Tibial artery (tissue), 4 donors: ENCODE measurements at regions not wholly inside any gene's neighbourhood (a gene's known extent, or its start where the extent isn't known, plus 50 kb on each side); places are given as distances from the start of the nearest gene placed in this dataset.

Experiments
- DNase-seq, 2 donors: peaks; one replicate each; pipeline ENCODE4 v3.0.0-alpha.2; 2019
- H3K27ac ChIP-seq, 2 donors: fragments of 200-600 bp; sonication (generic) in 1 of 2; 1 replicate in 1 of 2; 2 replicates in 1 of 2; pipeline ENCODE4 v1.5.1; 2018 to 2019; ENCODE audit warnings: mild to moderate bottlenecking in 1 of 2
- H3K27me3 ChIP-seq, 2 donors: fragments of 200-600 bp; sonication (generic) in 1 of 2; one replicate each; pipeline versions ENCODE4 v1.5.1 to v1.6.0; 2016 to 2019
- H3K36me3 ChIP-seq, 3 donors: fragments of 200-600 bp; sonication (generic) in 2 of 3; one replicate each; pipeline ENCODE4 v1.5.1; 2016 to 2019; ENCODE audit warnings: mild to moderate bottlenecking in 2 of 3
- H3K4me1 ChIP-seq, 4 donors: fragments of 200-600 bp; sonication (generic) in 2 of 4; 1 replicate in 3 of 4; 2 replicates in 1 of 4; pipeline ENCODE4 v1.5.1; 2016 to 2019
- H3K4me3 ChIP-seq, 2 donors: fragments of 200-600 bp; sonication (generic) in 1 of 2; 1 replicate in 1 of 2; 2 replicates in 1 of 2; pipeline ENCODE4 v1.5.1; 2018 to 2019; ENCODE audit warnings: mild to moderate bottlenecking in 2 of 2
- H3K9me3 ChIP-seq, 3 donors: fragments of 200-600 bp; sonication (generic) in 1 of 3; one replicate each; pipeline ENCODE4 v1.5.1; 2016 to 2019
- intact Hi-C: fragments of 100-400 bp; cut with DNase I; formaldehyde crosslinking; loops from one replicate; pipeline ENCODE4 v1.15.0; 2023; ENCODE audit warnings: low total_unique reads
- TF ChIP-seq, protein P1 (sequence below), 2 experiments: fragments of 200-600 bp in 1 of 2; fragments of 450-650 bp in 1 of 2; IDR thresholded peaks; one replicate each; pipeline ENCODE4 v1.5.1; 2017 to 2019; ENCODE audit warnings: antibody characterized with exemption in 2 of 2, mild to moderate bottlenecking in 1 of 2, moderate library complexity in 1 of 2

DNA sequence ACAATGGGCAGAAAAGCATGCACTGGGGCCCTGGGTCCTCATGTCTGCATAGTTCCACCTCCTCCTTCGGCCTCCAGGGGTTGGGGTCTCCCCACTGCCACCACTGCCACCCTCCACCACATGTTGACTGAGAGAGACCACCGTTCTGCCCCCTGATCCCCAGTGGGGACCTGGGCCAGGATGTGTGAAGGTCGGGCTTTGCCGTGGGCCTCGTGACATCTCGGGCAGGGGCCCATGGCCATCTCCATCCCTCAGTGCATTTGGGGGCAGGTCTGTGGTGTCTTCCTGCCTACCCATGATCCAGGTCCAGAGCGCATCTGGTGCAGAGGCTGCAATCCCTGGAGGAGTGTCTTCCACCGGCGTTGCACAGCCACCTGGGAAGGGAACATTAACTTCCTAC lies 166.8 kb upstream of the POU3F3 start:
- no peaks in the 10 kb centered on the region for H3K4me1 ChIP-seq
- TF ChIP-seq, protein P1, sequence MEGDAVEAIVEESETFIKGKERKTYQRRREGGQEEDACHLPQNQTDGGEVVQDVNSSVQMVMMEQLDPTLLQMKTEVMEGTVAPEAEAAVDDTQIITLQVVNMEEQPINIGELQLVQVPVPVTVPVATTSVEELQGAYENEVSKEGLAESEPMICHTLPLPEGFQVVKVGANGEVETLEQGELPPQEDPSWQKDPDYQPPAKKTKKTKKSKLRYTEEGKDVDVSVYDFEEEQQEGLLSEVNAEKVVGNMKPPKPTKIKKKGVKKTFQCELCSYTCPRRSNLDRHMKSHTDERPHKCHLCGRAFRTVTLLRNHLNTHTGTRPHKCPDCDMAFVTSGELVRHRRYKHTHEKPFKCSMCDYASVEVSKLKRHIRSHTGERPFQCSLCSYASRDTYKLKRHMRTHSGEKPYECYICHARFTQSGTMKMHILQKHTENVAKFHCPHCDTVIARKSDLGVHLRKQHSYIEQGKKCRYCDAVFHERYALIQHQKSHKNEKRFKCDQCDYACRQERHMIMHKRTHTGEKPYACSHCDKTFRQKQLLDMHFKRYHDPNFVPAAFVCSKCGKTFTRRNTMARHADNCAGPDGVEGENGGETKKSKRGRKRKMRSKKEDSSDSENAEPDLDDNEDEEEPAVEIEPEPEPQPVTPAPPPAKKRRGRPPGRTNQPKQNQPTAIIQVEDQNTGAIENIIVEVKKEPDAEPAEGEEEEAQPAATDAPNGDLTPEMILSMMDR (IDR thresholded peaks at IDR 0.05): no peak
- no peak for DNase-seq

DNA sequence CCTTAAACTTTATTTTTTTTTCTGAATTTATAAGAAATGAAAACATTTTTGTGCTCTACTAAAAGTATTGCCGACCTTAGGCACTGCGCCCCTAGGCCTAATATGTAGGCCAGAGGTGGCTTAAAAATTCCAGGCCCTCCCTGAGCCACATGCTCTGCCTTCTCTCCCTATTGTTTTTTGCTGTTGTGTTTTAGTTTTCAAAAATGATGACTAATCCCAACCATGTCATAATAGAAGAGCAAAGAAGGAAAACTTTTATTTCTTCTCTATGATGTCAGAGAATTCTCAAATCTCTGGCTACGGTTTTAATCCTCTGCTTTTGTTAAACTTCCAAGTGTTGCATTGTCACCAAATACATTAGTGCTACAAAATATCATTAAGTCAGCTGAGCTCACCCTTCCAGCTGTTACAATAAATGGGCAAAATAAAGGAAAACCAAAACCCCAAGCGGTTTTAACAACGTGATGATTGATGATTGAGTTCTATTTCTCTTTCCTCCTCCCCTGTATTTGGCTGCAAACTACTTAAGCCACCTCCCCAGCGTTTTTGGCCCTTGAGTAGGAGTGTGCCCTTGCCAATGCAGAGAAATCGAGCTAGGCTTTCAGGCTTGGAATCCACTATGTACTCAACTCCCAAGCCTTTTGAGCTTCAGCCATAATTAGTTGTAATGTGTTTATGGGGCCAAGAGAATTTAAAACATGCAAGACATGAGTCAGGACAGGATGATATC lies 163.5 kb upstream of the POU3F3 start:
- H3K4me1 ChIP-seq: no peaks in the 10 kb centered on the region
- H3K27ac ChIP-seq: no peak overlapping the region
- intact Hi-C loops: no loop called here
- no peaks in the 10 kb centered on the region for H3K9me3 ChIP-seq
- no peak for DNase-seq
- no peak overlapping the region for H3K4me3 ChIP-seq
- H3K27me3 ChIP-seq: no peaks in the 10 kb centered on the region
- TF ChIP-seq, protein P1 (IDR thresholded peaks at IDR 0.05): no peak
- H3K36me3 ChIP-seq: no peaks in the 10 kb centered on the region

More for the DNA sequence above, 166.8 kb upstream of the POU3F3 start:
- Histone ChIP-seq H3K4me3 (no peak overlapping the region), H3K36me3 (no peaks in the 10 kb centered on the region), H3K27ac (no peak overlapping the region), H3K9me3 (no peaks in the 10 kb centered on the region), H3K27me3 (no peaks in the 10 kb centered on the region)
- intact Hi-C loops: no loop called here

DNA sequence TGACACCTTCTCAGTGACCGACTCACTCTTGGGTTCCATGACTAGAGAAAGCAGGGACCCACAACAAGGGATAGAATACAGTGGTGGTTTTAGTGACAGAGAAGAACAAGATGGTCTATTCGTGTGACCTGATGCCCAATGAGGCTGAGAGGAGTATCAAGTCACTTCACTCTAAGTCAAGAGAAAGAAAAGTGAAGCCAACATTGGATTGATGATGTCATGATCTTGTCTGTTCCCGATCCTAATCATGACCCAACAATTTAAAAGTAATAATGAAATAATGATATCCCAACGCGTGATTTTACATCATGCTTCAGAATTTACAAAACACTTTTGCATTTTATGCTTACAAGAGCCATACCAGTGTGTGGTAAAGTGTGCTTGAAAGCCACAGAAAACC lies 155.6 kb upstream of the POU3F3 start:
- Histone ChIP-seq H3K9me3 (no peaks in the 10 kb centered on the region), H3K4me3 (no peak overlapping the region), H3K4me1 (no peaks in the 10 kb centered on the region), H3K27ac (no peak overlapping the region), H3K36me3 (no peaks in the 10 kb centered on the region), H3K27me3 (no peaks in the 10 kb centered on the region)
- no peak for DNase-seq
- TF ChIP-seq, protein P1 (IDR thresholded peaks at IDR 0.05): no peak
- intact Hi-C loops: no loop called here

DNA sequence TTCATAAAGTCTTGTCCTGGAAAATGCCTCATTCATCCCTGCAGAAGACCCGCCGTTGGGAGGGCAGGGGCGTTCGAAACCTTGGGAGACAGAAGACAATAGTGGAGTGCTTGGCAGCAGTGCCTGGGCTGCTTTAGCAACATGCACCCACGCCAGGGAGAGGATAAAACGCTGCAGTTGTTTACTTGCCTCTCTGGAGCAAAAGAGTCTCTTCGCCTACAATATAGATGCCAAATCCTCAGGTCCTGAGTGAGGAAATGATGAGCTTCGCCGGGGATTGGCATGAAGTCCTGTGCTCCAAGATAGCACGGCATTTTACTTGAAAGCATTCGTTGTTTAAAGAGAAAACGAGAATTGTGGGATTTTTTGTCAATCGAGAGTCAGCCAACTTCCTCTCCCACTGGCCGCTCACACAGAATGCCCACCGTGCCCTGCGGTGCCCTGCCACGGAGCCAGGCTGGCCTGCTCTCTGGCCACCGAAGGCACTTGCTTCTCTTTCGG lies 152.5 kb upstream of the POU3F3 start:
- TF ChIP-seq, protein P1 (IDR thresholded peaks at IDR 0.05): no peak
- no peak overlapping the region for H3K4me3 ChIP-seq
- H3K27ac ChIP-seq: no peak overlapping the region
- no peaks in the 10 kb centered on the region for H3K9me3 ChIP-seq
- no peaks in the 10 kb centered on the region for H3K36me3 ChIP-seq
- H3K27me3 ChIP-seq: peaks cover 0 to 3% of the 10 kb centered on the region in 2 donors
- intact Hi-C loops: no loop called here
- no peaks in the 10 kb centered on the region for H3K4me1 ChIP-seq
- DNase-seq: no peak

DNA sequence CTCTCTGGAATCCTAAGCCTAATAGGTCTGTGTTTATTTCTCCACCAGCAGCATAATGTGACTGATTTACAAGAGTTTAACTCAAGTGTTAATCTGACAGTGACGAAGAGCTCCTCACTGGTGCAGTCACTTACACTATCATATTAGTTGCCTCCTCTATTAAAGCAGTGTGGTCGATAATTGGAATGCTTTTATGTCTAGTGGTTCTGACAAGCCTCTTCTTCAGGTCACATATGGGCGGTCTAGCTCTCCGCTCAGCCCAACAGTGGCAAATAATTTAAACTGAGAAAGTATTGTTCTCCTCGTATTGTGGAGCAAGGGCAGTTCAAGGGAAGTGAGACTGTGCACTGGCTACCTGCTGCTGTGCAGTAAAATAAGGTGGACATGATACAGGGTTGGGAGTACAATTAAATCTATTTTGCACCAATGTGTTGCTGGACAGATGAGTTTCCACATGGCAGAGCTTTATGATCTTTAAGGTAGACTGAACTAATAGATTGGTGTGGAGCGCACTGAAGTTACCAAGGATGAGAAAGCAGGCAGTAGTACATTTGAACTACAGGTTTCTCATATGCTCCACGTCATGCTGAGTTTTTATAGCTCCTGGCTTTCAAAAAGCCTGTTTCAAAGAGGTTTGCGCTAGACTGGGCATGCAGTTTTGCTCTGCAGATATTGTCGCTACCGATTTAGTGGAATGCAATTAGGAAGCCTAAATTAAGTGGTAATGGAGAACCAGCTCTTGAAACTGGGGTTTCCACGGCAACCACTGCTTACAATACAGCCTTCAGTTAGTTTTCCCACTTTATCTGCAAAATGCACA lies 151.7 kb upstream of the POU3F3 start:
- intact Hi-C loops: no loop called here
- Histone ChIP-seq H3K4me3 (no peak overlapping the region), H3K9me3 (no peaks in the 10 kb centered on the region), H3K27me3 (peaks cover 0 to 3% of the 10 kb centered on the region in 2 donors), H3K36me3 (no peaks in the 10 kb centered on the region), H3K27ac (no peak overlapping the region), H3K4me1 (no peaks in the 10 kb centered on the region)
- TF ChIP-seq, protein P1 (IDR thresholded peaks at IDR 0.05): no peak
- DNase-seq: no peak
